ENCODE measurements at regions not wholly inside any gene's neighbourhood (a gene's known extent, or its start where the extent isn't known, plus 50 kb on each side); places are given as distances from the start of the nearest gene placed in this dataset.
"Not testable (repeated sequence)": the region's sequence is repeated elsewhere in the genome, so short reads cannot be mapped to it uniquely, and the experiment has no call there.

DNA sequence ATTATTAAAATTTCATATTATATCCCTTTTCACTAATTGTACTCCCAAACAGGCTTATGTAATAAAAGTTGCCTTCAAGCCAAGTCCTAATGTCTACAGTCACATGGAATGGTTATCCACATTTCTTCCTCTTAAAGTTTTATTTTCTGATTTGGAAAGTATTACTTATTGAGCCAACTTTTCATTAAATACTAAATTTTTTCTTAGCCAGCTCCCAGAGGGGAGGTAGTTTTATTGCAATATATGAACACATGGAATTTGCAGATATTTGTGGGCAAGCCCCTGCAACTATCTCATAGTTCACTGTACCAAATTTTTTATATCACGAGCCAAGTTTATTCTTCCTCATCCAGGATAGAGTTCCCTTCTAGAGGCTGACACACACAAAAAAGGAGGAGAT lies 332.8 kb upstream of the PTGER4 start:
- no peak for DNase-seq

DNA sequence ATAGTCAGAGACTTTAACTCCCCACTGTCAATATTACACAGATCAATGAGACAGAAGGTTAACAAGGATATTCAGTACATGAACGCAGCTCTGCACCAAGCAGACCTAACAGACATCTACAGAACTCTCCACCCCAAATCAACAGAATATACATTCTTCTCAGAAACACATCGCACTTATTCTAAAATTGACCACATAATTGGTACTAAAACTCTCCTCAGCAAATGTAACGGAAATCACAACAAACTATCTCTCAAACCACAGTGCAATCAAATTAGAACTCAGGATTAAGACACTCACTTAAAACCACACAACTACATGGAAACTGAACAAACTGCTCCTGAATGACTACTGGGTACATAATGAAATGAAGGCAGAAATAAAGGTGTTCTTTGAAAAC lies 341.3 kb upstream of the PTGER4 start:
- not testable (repeated sequence) for DNase-seq

DNA sequence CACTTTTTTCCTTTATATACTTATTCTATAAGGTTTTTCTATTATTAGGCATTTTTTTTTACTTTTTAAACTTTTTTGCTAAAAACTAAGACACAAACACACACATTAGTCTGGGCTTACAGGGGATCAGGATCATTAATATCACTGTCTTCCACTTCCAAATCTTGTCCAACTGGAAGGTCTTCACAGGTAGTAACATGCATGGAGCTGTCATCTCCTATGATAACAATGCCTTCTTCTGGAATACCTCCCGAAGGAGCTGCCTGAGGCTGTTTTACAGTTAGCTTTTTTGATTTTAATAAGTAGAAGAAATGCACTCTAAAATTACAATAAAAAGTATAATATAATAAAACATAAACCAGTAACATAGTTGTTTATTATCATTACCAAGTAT lies 345.5 kb upstream of the PTGER4 start:
- no peak for DNase-seq

DNA sequence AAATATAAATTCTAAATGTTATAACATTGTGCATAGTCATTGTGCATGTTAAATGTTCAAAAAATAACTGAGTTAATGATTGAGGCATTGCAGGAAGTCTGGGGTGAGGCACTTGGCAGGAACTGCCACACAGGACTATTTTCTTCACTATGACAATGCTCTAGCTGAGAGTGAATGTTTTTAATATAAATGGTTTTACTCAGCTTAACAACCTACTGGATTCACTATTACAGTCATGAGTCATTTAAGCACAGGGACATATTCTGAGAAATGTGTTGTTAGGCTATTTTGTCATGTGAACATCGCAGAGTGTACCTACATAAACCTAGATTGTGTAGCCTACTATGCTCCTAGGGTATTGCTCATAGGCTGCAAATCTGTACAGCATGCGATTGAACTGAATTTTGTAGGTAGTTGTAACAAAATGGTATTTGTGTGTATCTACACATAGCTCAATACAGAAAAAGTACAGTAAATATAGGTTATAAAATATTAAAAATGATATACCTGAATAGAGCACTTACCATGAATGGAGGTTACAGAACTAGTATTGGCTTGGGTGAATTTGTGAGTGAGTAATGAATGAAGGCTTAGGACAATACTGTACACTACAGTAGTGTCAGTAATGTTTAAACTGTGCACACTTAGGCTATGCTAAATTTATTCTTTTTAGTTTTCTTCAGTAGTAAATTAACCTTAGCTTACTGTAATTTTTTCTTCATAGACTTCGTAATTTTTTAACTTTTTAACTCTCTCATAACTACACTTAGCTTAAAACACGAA lies 346.1 kb upstream of the PTGER4 start:
- DNase-seq, result no peak

DNA sequence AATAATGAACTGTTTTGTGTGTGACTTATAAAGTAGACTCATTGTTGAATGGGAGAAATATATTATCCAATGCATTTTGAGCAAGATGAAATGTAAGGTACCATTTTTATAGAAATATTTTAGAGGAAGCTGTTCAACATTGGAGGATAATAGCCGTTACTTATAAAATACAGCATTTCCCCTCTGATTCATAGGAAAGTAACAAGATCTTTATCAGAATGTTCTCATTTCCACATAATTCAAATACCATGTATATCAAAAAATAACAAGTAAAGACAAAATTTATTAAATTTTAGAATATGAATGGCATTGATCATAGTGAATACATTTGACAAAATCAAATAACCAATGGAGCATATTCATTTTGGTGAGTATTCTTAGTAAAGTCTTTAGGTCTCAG lies 346.7 kb upstream of the PTGER4 start:
- no peak for DNase-seq

DNA sequence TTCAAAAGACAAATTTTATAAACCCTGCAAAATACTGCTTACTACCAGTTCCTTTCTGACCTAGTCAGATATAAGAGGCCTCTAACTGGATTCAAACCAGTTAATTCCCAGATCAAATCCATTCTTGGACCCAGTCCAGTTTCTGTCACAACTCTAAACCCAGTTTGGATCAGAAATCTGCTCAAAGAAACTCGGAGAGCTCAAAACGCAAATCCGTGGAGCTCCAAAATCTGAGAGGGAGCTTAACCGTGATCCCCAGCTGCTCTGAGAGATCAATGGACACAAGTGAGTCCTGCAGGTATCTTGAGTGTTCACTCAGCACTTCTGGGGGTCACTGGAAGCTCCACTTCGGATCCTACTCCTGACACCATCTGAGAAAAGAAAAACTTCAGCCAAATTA lies 348.1 kb upstream of the PTGER4 start:
- no peak for DNase-seq

DNA sequence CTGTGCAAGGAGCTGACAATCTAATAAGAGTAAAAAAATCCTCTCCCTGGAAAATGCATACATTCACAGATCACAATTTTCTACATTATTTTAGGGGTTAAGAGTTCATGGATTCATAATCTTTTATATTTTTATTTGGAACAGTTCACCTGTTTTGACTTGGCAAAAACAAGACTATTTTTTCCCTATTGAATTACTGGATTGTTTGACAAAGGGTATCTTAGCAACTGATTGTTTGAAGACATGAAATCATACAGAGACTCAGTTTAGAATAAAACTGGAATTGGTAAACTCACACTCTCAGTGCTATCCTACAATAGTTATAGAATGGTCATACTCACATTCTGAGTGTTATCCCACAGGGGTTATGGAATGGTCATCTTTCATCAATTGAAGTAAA lies 358.2 kb upstream of the PTGER4 start:
- DNase-seq, result no peak

DNA sequence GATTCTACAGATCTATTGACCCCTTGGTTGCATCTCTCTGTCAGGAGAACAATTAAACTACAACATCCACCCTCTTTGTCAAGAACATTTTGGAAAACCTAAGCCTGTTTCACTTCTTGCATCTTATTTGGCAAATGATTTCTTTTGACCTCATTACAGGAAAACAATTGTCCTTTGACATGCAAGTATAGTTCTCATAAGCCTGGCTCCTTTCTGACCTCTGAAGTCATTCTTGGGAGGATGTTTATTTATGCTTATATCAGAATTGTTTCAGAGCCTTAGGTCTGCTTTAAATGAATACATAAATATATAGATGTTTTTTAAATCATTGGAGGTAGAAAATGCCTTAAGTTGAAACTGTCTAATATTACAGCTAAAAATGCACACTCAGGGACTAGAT lies 361.3 kb upstream of the PTGER4 start:
- no peak for DNase-seq

DNA sequence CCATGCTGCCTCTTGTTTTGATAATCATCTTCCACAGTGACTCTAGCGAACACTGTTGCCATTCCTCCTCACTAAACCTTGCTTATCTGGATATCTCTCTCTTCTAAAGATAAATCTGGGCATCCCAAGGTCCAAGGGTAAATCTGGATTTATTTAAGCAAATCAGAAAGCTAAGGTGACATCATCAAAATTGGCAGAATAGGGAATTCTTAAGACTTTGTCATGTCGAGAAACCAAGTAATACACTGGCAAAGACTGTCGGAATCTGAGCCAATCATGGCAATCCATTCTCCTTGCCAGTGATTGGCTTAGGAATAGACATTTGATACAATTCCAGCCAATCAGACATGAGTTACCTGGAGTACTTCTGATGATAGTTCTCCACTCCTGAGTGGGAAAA lies 362.7 kb upstream of the PTGER4 start:
- no peak for DNase-seq

DNA sequence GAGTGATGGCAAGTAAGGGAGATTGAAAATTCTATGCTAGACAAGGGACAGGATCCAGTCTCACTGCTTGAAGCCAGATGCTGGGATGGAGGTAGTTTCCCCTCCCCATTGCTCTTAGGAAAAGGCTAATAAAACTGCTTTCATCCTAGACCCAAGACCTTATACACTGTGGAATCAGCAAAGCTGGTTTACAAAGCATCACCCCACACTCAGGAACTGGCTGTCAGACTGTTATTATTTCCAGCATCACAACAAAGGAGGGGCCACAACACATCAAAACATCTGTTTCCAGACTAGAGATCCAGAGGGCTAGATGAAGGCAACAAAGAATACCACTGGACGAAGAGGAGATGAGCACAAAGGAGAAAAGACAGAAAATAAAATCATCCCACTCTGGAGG lies 364.6 kb upstream of the PTGER4 start:
- DNase-seq, result no peak

DNA sequence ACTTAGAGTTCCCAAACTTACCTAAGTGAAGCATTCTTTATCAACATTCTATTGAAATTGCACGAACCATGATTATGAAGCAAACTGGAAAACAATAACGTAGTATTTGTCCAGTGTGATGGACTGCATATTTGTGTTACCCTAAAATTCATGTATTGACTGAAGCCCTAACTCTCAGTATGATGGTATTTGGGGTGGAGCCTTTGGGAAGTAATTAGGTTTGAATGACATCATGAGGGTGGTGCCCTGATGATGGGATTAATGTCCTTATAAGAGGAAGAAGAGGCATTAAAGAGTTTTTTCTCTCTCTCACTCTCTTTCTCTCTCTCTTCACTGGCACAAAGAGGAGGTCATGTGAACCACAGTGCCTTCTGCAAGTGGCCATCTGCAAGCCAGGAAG lies 365.4 kb upstream of the PTGER4 start:
- no peak for DNase-seq

DNA sequence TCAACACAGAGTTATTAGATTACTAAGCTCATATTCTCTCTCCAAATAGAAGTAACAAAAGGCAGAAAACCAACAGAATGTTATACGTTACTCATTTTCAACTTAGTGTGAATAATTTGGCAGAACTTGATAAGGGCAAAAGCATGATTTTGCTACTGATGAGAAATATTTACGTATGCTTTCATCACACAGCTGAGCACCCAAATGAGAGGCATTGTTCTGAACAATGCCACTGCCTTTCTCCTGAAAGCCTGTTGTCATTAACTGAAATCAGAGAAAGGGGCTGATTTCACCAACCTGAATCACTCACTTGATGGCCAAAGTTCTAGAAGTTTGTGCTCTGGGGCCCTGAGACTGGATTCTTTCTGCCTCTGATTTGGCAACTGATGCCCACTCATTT lies 367.5 kb upstream of the PTGER4 start:
- no peak for DNase-seq

DNA sequence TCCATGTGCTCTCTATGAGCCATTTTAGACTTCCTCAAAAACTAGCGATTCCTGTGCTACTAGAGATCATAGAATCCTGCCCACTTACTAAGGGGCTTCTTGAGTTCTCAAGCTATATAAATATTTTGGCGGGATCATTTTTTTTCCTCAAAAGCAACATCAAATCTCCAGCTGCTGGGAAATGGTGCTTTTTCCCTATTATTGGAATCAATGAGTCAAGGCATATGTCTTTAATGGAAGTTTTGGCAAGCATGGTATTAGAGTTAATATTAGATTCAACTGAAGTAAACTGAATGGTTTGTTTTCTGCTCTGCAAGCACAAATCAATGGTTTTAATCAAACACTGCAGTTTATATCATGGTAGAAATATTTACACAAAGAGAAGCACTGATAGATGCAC lies 369.9 kb upstream of the PTGER4 start:
- no peak for DNase-seq

DNA sequence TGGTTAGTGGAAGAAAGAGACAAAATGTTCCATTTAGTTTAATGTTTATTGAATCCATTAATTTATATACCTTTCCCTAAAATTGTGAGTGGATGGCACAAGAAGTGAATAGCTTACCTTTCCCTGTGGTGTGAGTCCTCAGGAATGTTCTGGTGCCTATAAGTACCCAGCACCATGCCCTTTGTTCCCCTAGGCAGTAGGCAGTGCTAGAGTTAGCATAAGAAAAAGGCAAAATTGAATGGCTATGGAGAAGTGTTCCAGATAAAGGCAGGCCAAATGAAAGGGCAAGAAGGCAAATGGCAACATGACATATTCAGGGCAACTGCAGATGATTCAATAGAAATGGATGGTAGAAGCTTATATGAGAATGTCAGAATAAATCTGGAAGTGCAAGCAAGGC lies 370.8 kb upstream of the PTGER4 start:
- DNase-seq, result no peak

DNA sequence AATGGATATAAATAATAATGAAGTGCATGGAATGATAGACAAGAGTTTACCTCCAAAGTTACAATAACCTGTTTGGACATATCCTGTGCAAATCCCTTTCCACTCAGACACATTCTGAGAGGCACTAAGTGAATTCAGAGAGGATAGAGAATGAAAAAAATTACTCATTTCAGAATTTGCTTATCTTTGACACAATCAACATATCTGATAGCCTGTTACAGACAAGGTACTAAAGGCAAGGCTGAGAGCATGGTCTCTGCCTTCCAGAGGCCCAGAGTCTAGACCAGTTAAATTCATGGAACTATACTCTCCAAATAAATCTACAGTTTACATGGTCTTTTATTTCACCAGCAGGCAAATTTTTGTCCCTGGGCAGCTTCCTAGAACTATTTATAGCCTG lies 371.8 kb upstream of the PTGER4 start:
- no peak for DNase-seq

DNA sequence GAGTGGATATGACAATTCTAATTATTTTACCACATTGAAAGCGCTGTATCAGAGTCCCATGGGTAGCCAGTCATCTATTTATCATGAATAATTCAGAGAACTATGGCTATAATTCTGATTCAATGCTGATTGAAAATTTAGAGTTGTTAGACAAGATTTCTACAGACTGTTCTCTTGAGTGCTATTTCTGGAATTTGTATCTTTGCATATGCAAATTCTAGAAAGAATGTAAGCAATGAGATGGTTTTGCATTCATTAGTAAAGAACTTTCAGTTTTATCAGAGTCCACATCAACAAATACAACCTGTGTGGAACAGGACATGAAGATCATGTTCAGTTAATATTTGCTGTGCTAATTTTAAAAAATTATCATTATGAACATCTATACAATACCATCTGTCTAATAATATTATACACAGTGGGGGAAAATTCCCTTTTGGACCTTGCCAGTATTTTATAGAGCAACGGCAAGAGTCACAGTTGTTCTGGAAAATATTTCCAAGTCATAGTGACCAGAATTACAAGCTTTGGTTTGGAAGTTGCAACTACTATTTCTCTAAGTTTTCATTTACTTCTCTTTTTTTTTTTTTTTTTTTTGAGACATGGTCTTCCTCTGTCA lies 372.7 kb upstream of the PTGER4 start:
- no peak for DNase-seq

DNA sequence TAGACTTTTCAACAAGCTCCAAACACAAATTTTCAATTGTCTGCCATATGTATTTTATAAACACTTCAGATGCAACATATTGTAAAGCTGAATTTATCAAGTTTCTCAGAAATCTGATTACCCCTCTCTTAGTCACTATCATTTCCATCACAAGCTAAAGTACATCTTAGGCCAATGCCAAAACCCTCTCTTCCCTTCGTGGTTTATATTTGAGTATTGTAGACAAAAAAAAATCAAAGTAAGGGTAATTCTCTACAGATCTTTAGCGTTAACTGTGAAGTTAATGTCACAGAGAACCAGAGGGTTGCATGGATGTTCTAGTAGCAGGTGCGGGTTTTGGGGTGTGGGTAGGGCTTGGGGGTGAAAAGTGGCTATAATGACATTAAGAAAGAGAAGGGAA lies 387.7 kb upstream of the PTGER4 start:
- DNase-seq, result no peak

DNA sequence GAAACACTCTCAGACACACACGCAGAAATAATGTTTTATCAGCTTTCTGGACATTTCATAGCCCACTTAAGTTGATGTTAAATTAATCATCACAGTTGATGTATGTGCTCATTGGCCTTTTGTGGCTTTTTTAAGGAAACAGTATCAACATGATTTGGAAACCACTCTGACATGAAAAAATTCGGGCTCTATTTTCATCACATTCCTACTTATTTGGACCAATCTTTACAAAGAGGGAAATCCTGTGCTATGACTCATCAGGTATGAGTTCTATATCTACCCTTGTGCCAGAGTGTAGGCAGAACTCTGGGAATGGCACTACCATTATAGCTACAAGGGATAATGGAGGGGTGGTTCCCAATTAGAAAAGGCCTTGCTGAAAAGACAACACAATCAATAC lies 388.4 kb upstream of the PTGER4 start:
- DNase-seq, result no peak

DNA sequence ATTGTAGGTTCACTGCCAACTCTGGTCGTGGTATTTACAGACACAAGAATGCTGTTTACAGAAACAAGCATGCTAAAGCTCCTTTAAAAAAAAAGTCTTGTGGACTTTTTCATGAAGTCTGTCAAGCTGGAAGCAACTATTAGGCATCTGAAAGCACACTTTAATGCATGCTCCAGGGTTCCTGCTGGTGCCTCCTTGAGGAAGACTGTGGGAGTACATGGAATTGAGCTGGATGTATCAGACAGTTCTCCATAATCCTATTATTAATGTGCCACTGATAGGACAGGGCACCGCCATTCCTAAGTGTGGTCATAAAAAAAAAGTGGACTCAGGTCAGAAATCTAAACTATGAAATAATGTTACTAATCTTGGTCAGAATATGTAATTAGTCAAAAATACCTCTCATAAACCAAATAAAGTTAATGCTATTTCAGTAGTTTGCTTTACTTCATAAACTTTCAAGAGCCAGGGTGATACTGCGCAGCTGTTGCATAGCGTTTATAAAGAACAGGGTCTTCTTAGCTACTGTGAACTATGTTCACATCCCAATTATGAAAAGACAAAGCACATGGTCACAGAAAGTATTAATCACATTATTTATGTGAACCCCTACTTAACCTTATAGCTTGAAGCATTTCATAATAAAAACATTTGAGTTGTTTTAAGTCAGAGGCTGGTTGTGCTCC lies 390.8 kb upstream of the PTGER4 start:
- DNase-seq, result no peak

DNA sequence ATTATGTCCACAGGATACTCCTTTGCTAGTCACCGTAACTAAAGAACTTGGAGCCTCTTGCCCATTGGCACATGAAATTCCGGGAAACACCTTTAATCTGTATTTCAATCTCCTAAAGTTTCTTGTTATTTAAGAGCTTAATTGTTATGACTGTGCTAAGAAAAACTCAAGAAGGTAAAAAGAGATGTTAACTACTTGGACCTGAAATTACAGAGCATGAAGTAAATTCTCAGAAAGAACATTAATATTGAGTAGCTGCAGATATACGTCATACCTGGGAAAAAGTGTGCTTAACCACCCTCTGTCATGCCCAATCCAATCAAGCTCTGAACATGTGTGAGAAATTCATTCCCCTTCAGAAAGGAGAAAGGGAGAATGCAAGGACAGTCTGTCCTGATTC lies 394.9 kb upstream of the PTGER4 start:
- DNase-seq, result no peak

DNA sequence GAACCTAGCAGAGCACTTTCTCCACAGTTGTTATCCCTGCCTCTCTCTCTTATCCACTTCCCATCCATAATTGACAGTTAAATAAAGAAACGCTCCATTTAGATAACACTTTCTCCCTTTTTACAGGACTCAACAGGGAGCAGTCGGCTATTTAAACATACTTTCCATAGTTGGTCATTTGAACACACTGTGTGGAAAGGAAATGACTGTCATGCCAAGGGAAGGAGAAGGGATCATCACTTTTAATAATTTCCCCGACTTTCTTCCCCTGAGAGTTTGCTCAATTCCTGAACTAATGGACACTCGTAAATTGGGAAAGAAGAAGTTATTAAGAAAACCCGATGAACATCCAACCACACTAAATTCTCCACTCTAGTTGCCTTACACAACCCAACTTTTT lies 400.8 kb upstream of the PTGER4 start:
- no peak for DNase-seq

DNA sequence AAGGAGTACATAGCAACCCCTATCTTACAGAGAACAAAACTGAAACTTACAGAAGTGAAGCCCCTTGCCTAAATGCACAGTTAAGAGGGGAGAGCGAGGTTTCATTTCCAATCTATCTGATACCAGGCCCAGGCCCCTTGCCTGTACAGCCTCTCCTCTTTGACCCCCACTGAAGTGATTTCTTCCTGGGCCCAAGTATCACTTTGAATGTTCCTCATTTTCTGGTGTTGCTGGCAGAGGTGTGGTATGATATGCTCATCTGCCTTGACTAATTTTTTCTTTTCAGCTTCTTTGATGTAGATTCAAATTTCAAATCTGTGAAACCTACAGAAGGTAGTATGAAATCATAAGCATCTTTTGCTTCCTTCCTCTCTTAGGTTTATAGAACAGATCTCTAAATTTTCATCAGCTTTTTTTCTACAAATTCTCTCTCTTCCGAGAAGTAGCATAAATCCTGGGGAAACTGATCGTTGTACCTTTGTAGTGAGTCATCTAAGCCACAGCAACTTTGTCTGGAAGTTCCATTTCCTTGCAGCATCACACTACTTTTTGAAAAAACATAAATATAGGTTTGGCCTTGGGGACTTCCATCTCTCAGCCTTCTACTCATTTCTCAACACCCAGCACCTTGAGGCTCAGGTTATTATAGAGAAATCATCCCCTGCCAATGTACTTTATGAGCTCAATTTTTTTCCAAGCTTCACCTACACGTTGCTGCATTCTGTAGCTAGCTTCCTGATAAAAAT lies 402.4 kb upstream of the PTGER4 start:
- DNase-seq, result no peak

DNA sequence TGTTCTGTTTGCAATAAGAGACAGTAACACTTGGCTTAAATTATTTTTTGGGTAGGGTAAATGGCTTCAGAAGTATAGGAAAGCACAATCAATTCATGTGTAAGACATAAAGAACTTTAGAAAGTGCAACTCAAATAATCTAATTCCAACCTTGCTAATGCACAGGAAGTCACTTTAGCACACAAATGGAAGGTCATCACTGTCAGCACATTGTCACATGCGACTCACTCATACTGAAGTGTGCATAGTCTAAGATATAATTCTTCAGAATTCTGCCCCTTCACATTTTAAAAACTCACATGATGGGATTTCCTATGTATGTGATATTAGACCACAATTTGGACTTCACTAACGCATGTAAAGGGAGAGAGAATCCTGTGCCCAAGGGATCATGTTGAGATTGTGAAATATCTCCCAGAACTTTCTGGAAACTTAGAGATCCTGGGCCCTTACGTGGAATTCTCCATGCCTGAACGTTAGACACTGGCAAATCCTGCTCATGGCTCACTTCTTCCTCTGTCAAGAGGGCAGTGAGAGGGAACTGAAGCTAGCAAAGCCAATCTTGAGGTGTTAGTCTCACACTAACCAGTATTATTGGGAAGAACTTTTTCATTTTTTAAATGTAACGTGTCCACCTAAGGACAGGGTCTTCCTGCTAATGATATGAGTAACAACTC lies 403.2 kb upstream of the PTGER4 start:
- DNase-seq, result no peak
